ENCODE measurements at regions not wholly inside any gene's neighbourhood (a gene's known extent, or its start where the extent isn't known, plus 50 kb on each side); places are given as distances from the start of the nearest gene placed in this dataset.

- TF ChIP-seq NANOG (IDR thresholded peaks at IDR 0.05; ENCODE audit: borderline replicate concordance) (no peak), ZNF331 (CRISPR knock-in tag; IDR thresholded peaks at IDR 0.05; ENCODE audit: low read depth) (no peak), EZH2 (IDR thresholded peaks at IDR 0.05; ENCODE audit: low read depth, unreplicated experiment) (no peak), ZNF114 (CRISPR knock-in tag; IDR thresholded peaks at IDR 0.05) (no peak), ETS1 (IDR thresholded peaks at IDR 0.05) (no peak), CTCF (conservative IDR thresholded peaks at IDR 0.05; ENCODE audit: low read depth in 2 of 2) (no peak), STAT1 (IDR thresholded peaks at IDR 0.05; ENCODE audit: unreplicated experiment) (no peak), POLR2AphosphoS5 (IDR thresholded peaks at IDR 0.05; ENCODE audit: low read depth) (no peak), EZH2phosphoT487 (IDR thresholded peaks at IDR 0.05; ENCODE audit: unreplicated experiment) (no peak)
Measured at GRCh38 chr12:127820846-127821245, 446.1 kb upstream of the TMEM132C start (continued).

GRCh38 chr12:127822809-127823411 is 444.1 kb upstream of the TMEM132C start:
- no peaks in the 10 kb centered on the region for H4K20me1 ChIP-seq (replicated peaks; ENCODE audit: insufficient read depth)
- Mint-ChIP-seq H3K36me3 (ENCODE audit: low read depth) (peaks cover 62% of the 10 kb centered on the region), H3K27ac (no peak overlapping the region), H3K27me3 (ENCODE audit: insufficient read depth, low read depth, poor library complexity) (peaks cover 2% of the 10 kb centered on the region), H3K9me3 (peaks cover 97% of the 10 kb centered on the region), H3K4me1 (no peaks in the 10 kb centered on the region), H3K4me3 (no peak overlapping the region)
- ATAC-seq, result no peak
- no peaks in the 10 kb centered on the region for H3K27me3 ChIP-seq (ENCODE audit: insufficient read depth)
- no peak overlapping the region for H3K4me2 ChIP-seq
- no peaks in the 10 kb centered on the region for H3F3A ChIP-seq (replicated peaks; ENCODE audit: low read depth)
- no peaks in the 10 kb centered on the region for H3K9me2 ChIP-seq (ENCODE audit: insufficient read depth)
- no peak overlapping the region for H3K27ac ChIP-seq (ENCODE audit: low read depth)
- no peak for DNase-seq (ENCODE audit: low spot score)
- no peaks in the 10 kb centered on the region for H3K36me3 ChIP-seq (ENCODE audit: insufficient read depth)
- H3K79me2 ChIP-seq (replicated peaks; ENCODE audit: insufficient read depth), result no peaks in the 10 kb centered on the region
- no peak overlapping the region for H3K4me3 ChIP-seq
- no peak overlapping the region for H2AFZ ChIP-seq
- no peaks in the 10 kb centered on the region for H3K4me1 ChIP-seq (ENCODE audit: insufficient read depth)
- TF ChIP-seq ZNF114 (CRISPR knock-in tag; IDR thresholded peaks at IDR 0.05) (no peak), NANOG (IDR thresholded peaks at IDR 0.05; ENCODE audit: borderline replicate concordance) (no peak), REST (IDR thresholded peaks at IDR 0.05; ENCODE audit: unreplicated experiment) (no peak), EZH2 (IDR thresholded peaks at IDR 0.05; ENCODE audit: low read depth, unreplicated experiment) (no peak), EZH2phosphoT487 (IDR thresholded peaks at IDR 0.05; ENCODE audit: unreplicated experiment) (no peak), CREB1 (CRISPR knock-in tag; IDR thresholded peaks at IDR 0.05; ENCODE audit: low read depth) (no peak), JUNB (IDR thresholded peaks at IDR 0.05; ENCODE audit: unreplicated experiment) (no peak), ZNF331 (CRISPR knock-in tag; IDR thresholded peaks at IDR 0.05; ENCODE audit: low read depth) (no peak), CTCF (conservative IDR thresholded peaks at IDR 0.05; ENCODE audit: low read depth in 2 of 2) (no peak), POLR2AphosphoS5 (IDR thresholded peaks at IDR 0.05; ENCODE audit: low read depth) (no peak)
